ENCODE measurements at regions not wholly inside any gene's neighbourhood (a gene's known extent, or its start where the extent isn't known, plus 50 kb on each side); places are given as distances from the start of the nearest gene placed in this dataset. TPM values are rescaled to one million over a fixed set of nuclear protein-coding genes. Genes with fewer than 3 reads are reported as not detected.

GRCh38 chr17:62119373-62119772 lies 54.3 kb upstream of the MED13 start:
- DNase-seq (no peak), ATAC-seq (ENCODE audit: insufficient read depth, low FRiP score) (no peak)
- no peaks in the 10 kb centered on the region for H3K27me3 ChIP-seq (ENCODE audit: control insufficient read depth in 3 of 3, insufficient read depth in 3 of 3, low read length in 2 of 3)
- 75 to 85% methylated on average over 2 of the region's 2 CpGs for WGBS, 2 donors
- no peak overlapping the region for H3K4me3 ChIP-seq
- H3K9me3 ChIP-seq (ENCODE audit: control insufficient read depth in 4 of 4, insufficient read depth in 3 of 4, low read length in 3 of 4) = no peaks in the 10 kb centered on the region
- no peak overlapping the region for H3K27ac ChIP-seq (ENCODE audit: low read depth in 1 of 2, low read length in 1 of 2)
- no peaks in the 10 kb centered on the region for H3K36me3 ChIP-seq (ENCODE audit: control insufficient read depth in 4 of 4, insufficient read depth in 4 of 4, low read length in 4 of 4)
- H3K9ac ChIP-seq (ENCODE audit: insufficient read depth in 1 of 2, low read length in 2 of 2) = no peak overlapping the region
- TF ChIP-seq CTCF (IDR thresholded peaks at IDR 0.05; ENCODE audit: control extremely low read depth, extremely low read depth) = no peak
- no peaks in the 10 kb centered on the region for H3K4me1 ChIP-seq (ENCODE audit: control insufficient read depth in 5 of 5, insufficient read depth in 5 of 5, low read length in 5 of 5)

Small RNA genes in the stretch of these regions (small RNA-seq; reads per million reads assigned to genes)
- gene RF00019 (ENCODE audit: low replicate concordance) = not detected

Measured in lung (tissue), 12 donors.